H1 (cell line): ENCODE measurements at regions not wholly inside any gene's neighbourhood (a gene's known extent, or its start where the extent isn't known, plus 50 kb on each side); places are given as distances from the start of the nearest gene placed in this dataset.
A peak's percentile ranks its signal among the peaks of the same experiment; 100 is the strongest.

Source experiments
- CTCF ChIA-PET: fragments of 300-600 bp; sonication (Branson Sonifier 250); formaldehyde crosslinking; loops from one replicate; lab custom pipeline; 2021; ENCODE audit not compliant: partially characterized antibody; lab: Charles Lee
- POLR2A ChIA-PET: fragments of 300-600 bp; sonication (Branson Sonifier 250); formaldehyde crosslinking; loops from one replicate; lab custom pipeline; 2021; ENCODE audit warnings: inconsistent platforms; ENCODE audit not compliant: partially characterized antibody; lab: Charles Lee
- DNase-seq, 2 experiments: peaks; one replicate each; pipeline versions ENCODE4 v3.0.0 to v3.0.0-alpha.2; 2010 to 2022; ENCODE audit warnings: low spot score in 2 of 2, low read depth in 1 of 2, mixed read lengths in 1 of 2
- FAIRE-seq: peaks from 2 replicates; lab custom pipeline; 2011; peaks lifted over from hg19 to GRCh38; lab: Jason Lieb, UNC
- H2AFZ ChIP-seq: 2 replicates; pipeline ENCODE4 v1.8.1; 2012; ENCODE audit warnings: low read length, inconsistent platforms
- H2AK5ac ChIP-seq: 2 replicates; pipeline ENCODE4 v1.6.1; 2013; ENCODE audit warnings: low read depth, low read length
- H2BK120ac ChIP-seq: replicated peaks from 2 replicates; pipeline ENCODE3; 2013; ENCODE audit warnings: low read depth, low read length, inconsistent platforms
- H2BK12ac ChIP-seq: 2 replicates; pipeline ENCODE4 v1.6.1; 2013; ENCODE audit warnings: low read depth, low read length
- H2BK15ac ChIP-seq: 2 replicates; pipeline ENCODE4 v1.6.1; 2013; ENCODE audit warnings: low read length
- H2BK20ac ChIP-seq: 2 replicates; pipeline ENCODE4 v1.6.1; 2013; ENCODE audit warnings: low read length
- H2BK5ac ChIP-seq: 2 replicates; pipeline ENCODE4 v1.6.1; 2013; ENCODE audit warnings: low read depth, low read length
- H3K14ac ChIP-seq: 2 replicates; pipeline ENCODE4 v1.6.1; 2013; ENCODE audit warnings: inconsistent platforms; ENCODE audit not compliant: insufficient read length
- H3K18ac ChIP-seq: 2 replicates; pipeline ENCODE4 v1.6.1; 2013; ENCODE audit warnings: low read length; ENCODE audit errors: extremely low read depth
- H3K23ac ChIP-seq: 2 replicates; pipeline ENCODE4 v1.6.1; 2013; ENCODE audit warnings: inconsistent platforms; ENCODE audit not compliant: insufficient read length
- H3K23me2 ChIP-seq: 2 replicates; pipeline ENCODE4 v1.6.1; 2013; ENCODE audit warnings: low read depth, low read length
- H3K27ac ChIP-seq: 2 replicates; pipeline ENCODE4 v1.6.1; 2011; ENCODE audit warnings: low read depth, low read length, inconsistent platforms
- H3K27me3 ChIP-seq, 4 experiments: replicated peaks in 1 of 4; 1 replicate in 1 of 4; 2 replicates in 3 of 4; pipeline versions ENCODE4 v1.6.1 to v1.8.1; 2011 to 2013; ENCODE audit warnings: low read length in 3 of 4, mild to moderate bottlenecking in 3 of 4, inconsistent platforms in 2 of 4, mixed read lengths in 2 of 4, moderate library complexity in 1 of 4; ENCODE audit not compliant: control insufficient read depth in 3 of 4, insufficient read depth in 3 of 4; ENCODE audit errors: extremely low read depth in 1 of 4
- H3K36me3 ChIP-seq, 4 experiments: 2 replicates each; pipeline versions ENCODE4 v1.6.1 to v1.8.1; 2011 to 2013; ENCODE audit warnings: mild to moderate bottlenecking in 4 of 4, low read length in 3 of 4, moderate library complexity in 2 of 4, control low read depth in 1 of 4, inconsistent platforms in 1 of 4; ENCODE audit not compliant: insufficient read depth in 4 of 4, control insufficient read depth in 2 of 4
- H3K4ac ChIP-seq: replicated peaks from 2 replicates; pipeline ENCODE3; 2013; ENCODE audit warnings: low read length, low read depth, mixed read lengths, inconsistent platforms; ENCODE audit not compliant: insufficient read length
- H3K4me1 ChIP-seq, 4 experiments: replicated peaks in 1 of 4; 1 replicate in 1 of 4; 2 replicates in 3 of 4; pipeline versions ENCODE4 v1.6.1 to v1.8.1; 2011 to 2013; ENCODE audit warnings: low read length in 3 of 4, inconsistent platforms in 2 of 4, mixed read lengths in 1 of 4; ENCODE audit not compliant: insufficient read depth in 4 of 4, control insufficient read depth in 3 of 4
- H3K4me2 ChIP-seq, 2 experiments: 2 replicates each; pipeline versions ENCODE4 v1.6.1 to v1.8.1; 2011 to 2013; ENCODE audit warnings: low read depth in 2 of 2, low read length in 2 of 2, control low read depth in 1 of 2, inconsistent platforms in 1 of 2, mild to moderate bottlenecking in 1 of 2; ENCODE audit not compliant: insufficient read depth in 1 of 2
- H3K4me3 ChIP-seq, 4 experiments: fragments of 200-600, 300-600 bp in 1 of 4; sonication (generic), shearing (Covaris generic), sonication (Bioruptor Twin) in 1 of 4; 2 replicates each; pipeline versions ENCODE4 v1.5.1 to v1.8.1; 2011 to 2016; ENCODE audit warnings: low read length in 4 of 4, low read depth in 3 of 4, control low read depth in 2 of 4, inconsistent platforms in 2 of 4, mild to moderate bottlenecking in 2 of 4, mixed read lengths in 1 of 4, moderate library complexity in 1 of 4; ENCODE audit not compliant: insufficient read depth in 2 of 4; ENCODE audit errors: extremely low read depth in 1 of 4
- H3K56ac ChIP-seq: replicated peaks from 2 replicates; pipeline ENCODE3; 2013; ENCODE audit warnings: low read depth, mild to moderate bottlenecking, mixed read lengths, low read length, inconsistent platforms; ENCODE audit not compliant: insufficient read length
- H3K79me1 ChIP-seq: 2 replicates; pipeline ENCODE4 v1.6.1; 2013; ENCODE audit warnings: low read depth, low read length, control low read depth
- H3K79me2 ChIP-seq, 2 experiments: 2 replicates each; pipeline versions ENCODE4 v1.6.1 to v1.8.1; 2012 to 2013; ENCODE audit warnings: low read length in 2 of 2, mild to moderate bottlenecking in 2 of 2, inconsistent platforms in 1 of 2; ENCODE audit not compliant: insufficient read depth in 2 of 2, control insufficient read depth in 1 of 2
- H3K9ac ChIP-seq, 4 experiments: replicated peaks in 1 of 4; 1 replicate in 1 of 4; 2 replicates in 3 of 4; pipeline versions ENCODE4 v1.6.1 to v1.8.1; 2011 to 2013; ENCODE audit warnings: low read depth in 3 of 4, low read length in 3 of 4, control low read depth in 2 of 4, mild to moderate bottlenecking in 2 of 4, moderate library complexity in 2 of 4, inconsistent platforms in 1 of 4; ENCODE audit errors: extremely low read depth in 1 of 4
- H3K9me3 ChIP-seq, 2 experiments: 2 replicates each; pipeline versions ENCODE4 v1.6.1 to v1.8.1; 2012 to 2013; ENCODE audit warnings: mild to moderate bottlenecking in 2 of 2, moderate library complexity in 2 of 2, control low read depth in 1 of 2, inconsistent platforms in 1 of 2, low read depth in 1 of 2, low read length in 1 of 2, mixed read lengths in 1 of 2; ENCODE audit not compliant: insufficient read depth in 2 of 2
- H4K20me1 ChIP-seq, 2 experiments: replicated peaks in 1 of 2; 2 replicates each; pipeline versions ENCODE3 to v1.8.1; 2011 to 2013; ENCODE audit warnings: inconsistent platforms in 2 of 2, low read length in 2 of 2, mild to moderate bottlenecking in 1 of 2; ENCODE audit not compliant: insufficient read depth in 2 of 2, control insufficient read depth in 1 of 2
- H4K5ac ChIP-seq: 2 replicates; pipeline ENCODE4 v1.6.1; 2013; ENCODE audit warnings: low read length, low read depth, mixed read lengths, inconsistent platforms; ENCODE audit not compliant: insufficient read length
- H4K8ac ChIP-seq: 2 replicates; pipeline ENCODE4 v1.8.0; 2013; ENCODE audit warnings: mild to moderate bottlenecking, moderate library complexity, low read length, inconsistent platforms; ENCODE audit not compliant: insufficient read depth; ENCODE audit errors: extremely low read depth
- H4K91ac ChIP-seq: replicated peaks from 2 replicates; pipeline ENCODE3; 2013; ENCODE audit warnings: low read length, mixed read lengths, inconsistent platforms; ENCODE audit not compliant: insufficient read length
- FOSL1 ChIP-seq: IDR thresholded peaks from 2 replicates; pipeline ENCODE4 v1.6.1; 2011; ENCODE audit warnings: mild to moderate bottlenecking, low read depth, low read length, moderate library complexity; ENCODE audit not compliant: insufficient read depth
- WGBS, 2 experiments: shearing (Covaris generic) in 1 of 2; methylation state at CpG; one replicate each; pipeline versions ENCODE4 v1.1.6 to v1.1.7; 2013 to 2015; ENCODE audit warnings: low lambda C conversion rate in 2 of 2, mixed read lengths in 2 of 2, inconsistent platforms in 1 of 2, low coverage in 1 of 2, missing lambda C conversion rate in 1 of 2; ENCODE audit not compliant: insufficient replicate concordance in 2 of 2, insufficient coverage in 1 of 2, insufficient read length in 1 of 2; ENCODE audit errors: extremely low coverage in 1 of 2, missing lambda C conversion rate in 1 of 2; 5-methylcytosine and 5-hydroxymethylcytosine counted together

GRCh38 chr4:126954537-126955291 is 678.0 kb upstream of the INTU start:
- no peak overlapping the region for H3K4ac ChIP-seq
- H3K9ac ChIP-seq = no peak overlapping the region
- no peak overlapping the region for H3K56ac ChIP-seq
- 0 out of 2 replicates have a peak overlapping the region, but pooled peaks have one; percentile 70 for H2AFZ ChIP-seq
- no peak overlapping the region for H3K27ac ChIP-seq
- no peak overlapping the region for H2BK20ac ChIP-seq
- H2AK5ac ChIP-seq = no peak overlapping the region
- H4K8ac ChIP-seq = no peak overlapping the region
- ChIA-PET POLR2A (interaction anchor here (0.6 kb wide), 1 partner anchor 51 kb away, joined by 3 read pairs; no protein-coding TSS in a partner anchor), CTCF (no interaction called here)
- H3K18ac ChIP-seq = no peak overlapping the region
- H3K4me2 ChIP-seq = no peak overlapping the region
- no peak overlapping the region for H3K23ac ChIP-seq
- peaks cover 0 to 3% (median under 1%) of the 10 kb centered on the region in 4 experiments; a peak in 1 of 7 replicates for H3K4me1 ChIP-seq
- H4K91ac ChIP-seq = no peak overlapping the region
- H3K23me2 ChIP-seq = no peaks in the 10 kb centered on the region
- peak overlapping the region; percentile 83 for H2BK120ac ChIP-seq
- H2BK5ac ChIP-seq = no peak overlapping the region
- H4K5ac ChIP-seq = no peak overlapping the region
- H3K14ac ChIP-seq = no peak overlapping the region
- H2BK12ac ChIP-seq = no peak overlapping the region
- no peaks in the 10 kb centered on the region for H3K36me3 ChIP-seq
- FAIRE-seq (no peak), DNase-seq (no peak)
- H2BK15ac ChIP-seq = no peak overlapping the region
- no peaks in the 10 kb centered on the region for H3K79me1 ChIP-seq
- no peaks in the 10 kb centered on the region for H3K27me3 ChIP-seq
- no peak overlapping the region for H3K4me3 ChIP-seq
- no peaks in the 10 kb centered on the region for H4K20me1 ChIP-seq
- no peaks in the 10 kb centered on the region for H3K79me2 ChIP-seq
- 90% methylated on average over 5 of the region's 5 CpGs; no CpG with 5 or more reads in 1 of the 2 experiments for WGBS, 2 experiments
- H3K9me3 ChIP-seq = no peaks in the 10 kb centered on the region
- TF ChIP-seq FOSL1 = no peak
